ENCODE measurements at regions not wholly inside any gene's neighbourhood (a gene's known extent, or its start where the extent isn't known, plus 50 kb on each side); places are given as distances from the start of the nearest gene placed in this dataset.

- no peaks in the 10 kb centered on the region for H3K27me3 ChIP-seq (ENCODE audit: control insufficient read depth in 1 of 2, insufficient read depth in 2 of 2, low read length in 1 of 2)
- ATAC-seq (ENCODE audit: low FRiP score) = no peak
- no peak overlapping the region for H3K4me3 ChIP-seq (ENCODE audit: low read length in 2 of 2)
- H3K36me3 ChIP-seq (ENCODE audit: control insufficient read depth in 1 of 2, insufficient read depth in 2 of 2, low read length in 1 of 2) = no peaks in the 10 kb centered on the region
- H3K27ac ChIP-seq (ENCODE audit: low read depth in 1 of 2, low read length in 2 of 2) = no peak overlapping the region
- no peaks in the 10 kb centered on the region for H3K9me3 ChIP-seq (ENCODE audit: control insufficient read depth, low read length)
- intact Hi-C loops (cut with DNase I) = loop anchor here (5.0 kb wide), 5 partner anchors 82 to 347 kb away; partner anchors contain the start of gene CYP26B1 (in 1 of the 2)
- WGBS, 2 donors = 84 to 90% methylated on average over 12 to 13 of the region's 13 CpGs
- no peaks in the 10 kb centered on the region for H3K4me1 ChIP-seq (ENCODE audit: control insufficient read depth in 1 of 2, insufficient read depth in 2 of 2, low read length in 2 of 2)
- DNase-seq = no peak
These were observed 346.9 kb downstream of the DYSF start for GRCh38 chr2:71800106-71800809.

GRCh38 chr2:71799013-71799575 lies 345.7 kb downstream of the DYSF start:
- intact Hi-C loops (cut with DNase I) = loop anchor here (1.0 to 5.0 kb wide), 5 partner anchors 82 to 252 kb away; no protein-coding TSS in a partner anchor
- no peaks in the 10 kb centered on the region for H3K27me3 ChIP-seq (ENCODE audit: control insufficient read depth in 1 of 2, insufficient read depth in 2 of 2, low read length in 1 of 2)
- H3K27ac ChIP-seq (ENCODE audit: low read depth in 1 of 2, low read length in 2 of 2) = no peak overlapping the region
- H3K9me3 ChIP-seq (ENCODE audit: control insufficient read depth, low read length) = no peaks in the 10 kb centered on the region
- DNase-seq = peak in 1 of 2 donors; percentile 51
- H3K4me3 ChIP-seq (ENCODE audit: low read length in 2 of 2) = no peak overlapping the region
- no peaks in the 10 kb centered on the region for H3K4me1 ChIP-seq (ENCODE audit: control insufficient read depth in 1 of 2, insufficient read depth in 2 of 2, low read length in 2 of 2)
- H3K36me3 ChIP-seq (ENCODE audit: control insufficient read depth in 1 of 2, insufficient read depth in 2 of 2, low read length in 1 of 2) = no peaks in the 10 kb centered on the region
- no peak for ATAC-seq (ENCODE audit: low FRiP score)
- WGBS, 2 donors = 100% methylated on average over 3 of the region's 3 CpGs

DNA sequence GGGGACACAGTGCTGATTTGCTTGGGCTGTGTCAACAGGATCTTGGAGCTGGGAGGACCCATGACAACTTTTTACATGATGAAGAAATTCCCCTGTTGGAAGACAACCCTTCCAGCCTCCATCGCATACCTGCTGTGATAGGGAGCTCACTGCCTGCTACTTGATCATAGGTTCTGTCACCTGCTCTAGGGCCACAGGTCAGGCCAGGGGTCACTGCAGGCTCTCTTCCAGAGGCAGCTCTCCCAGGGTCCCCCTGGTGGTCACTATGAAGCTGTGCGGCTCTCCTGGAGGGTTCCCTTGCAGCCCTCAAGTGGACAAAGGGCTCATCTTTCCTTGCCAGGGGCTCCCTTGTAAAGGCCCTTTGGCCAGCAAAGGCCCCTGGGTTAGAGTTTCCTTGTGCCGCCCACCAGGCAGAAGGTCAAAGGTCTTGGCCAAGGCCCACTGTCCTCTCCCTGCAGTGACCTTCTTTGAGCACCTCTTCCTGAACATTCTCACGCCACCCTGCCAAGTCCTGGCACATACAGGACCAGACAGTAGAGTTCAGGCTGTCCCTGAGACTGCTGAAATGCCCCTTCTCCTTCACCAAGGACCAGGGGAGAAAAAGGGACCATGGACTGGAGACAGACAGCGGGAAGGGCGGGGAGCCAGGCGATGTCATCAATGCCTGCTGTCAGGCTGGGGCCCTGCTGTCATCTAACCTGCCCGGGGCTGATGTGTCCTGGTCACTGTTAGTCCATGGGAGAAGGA lies 345.1 kb downstream of the DYSF start:
- intact Hi-C loops (cut with DNase I) = loop anchor here (1.0 to 5.0 kb wide), 5 partner anchors 81 to 251 kb away; no protein-coding TSS in a partner anchor
- ATAC-seq (ENCODE audit: low FRiP score) = no peak
- no peak overlapping the region for H3K4me3 ChIP-seq (ENCODE audit: low read length in 2 of 2)

DNA sequence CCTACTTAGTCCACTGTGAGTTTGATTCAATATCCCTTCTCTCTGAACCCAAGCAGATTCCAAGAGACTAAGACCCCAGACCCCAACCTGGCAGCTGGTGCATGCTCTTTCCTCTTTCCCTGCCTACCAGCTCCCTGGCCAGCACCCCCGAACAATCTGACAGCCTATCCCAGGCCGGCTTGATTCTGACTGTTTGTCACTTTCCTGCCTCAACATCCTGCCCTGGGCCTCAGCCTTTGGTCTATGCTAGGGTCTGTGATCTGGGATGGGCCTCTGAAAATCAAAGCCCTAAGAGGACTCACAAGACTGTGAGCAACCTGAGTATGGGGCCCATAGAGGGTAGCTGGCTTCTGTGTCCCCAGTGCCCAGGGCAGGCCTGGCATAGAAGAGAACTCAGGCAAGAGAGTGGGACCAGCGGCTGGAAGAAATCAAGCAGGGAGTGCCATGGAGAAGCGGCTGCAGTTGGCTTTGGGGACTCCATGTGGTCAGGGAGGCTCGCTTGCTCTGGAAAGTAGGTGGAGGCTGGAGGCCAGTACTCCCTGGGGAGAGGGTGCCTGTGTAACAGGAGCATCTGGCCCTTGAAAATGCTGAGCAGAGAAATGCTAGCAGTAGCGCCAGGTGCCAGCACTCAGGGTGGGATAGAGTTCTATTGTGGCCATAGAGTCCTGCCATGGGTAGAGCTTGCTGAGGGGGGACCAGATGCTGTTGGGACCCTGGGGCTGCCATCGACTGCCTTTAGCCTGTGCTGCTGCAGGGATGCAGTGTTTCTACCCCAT lies 343.9 kb downstream of the DYSF start:
- no peaks in the 10 kb centered on the region for H3K27me3 ChIP-seq (ENCODE audit: control insufficient read depth in 1 of 2, insufficient read depth in 2 of 2, low read length in 1 of 2)
- 96 to 97% methylated on average over 7 of the region's 7 CpGs for WGBS, 2 donors
- H3K36me3 ChIP-seq (ENCODE audit: control insufficient read depth in 1 of 2, insufficient read depth in 2 of 2, low read length in 1 of 2) = no peaks in the 10 kb centered on the region
- no peaks in the 10 kb centered on the region for H3K9me3 ChIP-seq (ENCODE audit: control insufficient read depth, low read length)
- intact Hi-C loops (cut with DNase I) = loop anchor here (5.0 kb wide), 4 partner anchors 80 to 250 kb away; no protein-coding TSS in a partner anchor
- H3K4me1 ChIP-seq (ENCODE audit: control insufficient read depth in 1 of 2, insufficient read depth in 2 of 2, low read length in 2 of 2) = no peaks in the 10 kb centered on the region
- H3K4me3 ChIP-seq (ENCODE audit: low read length in 2 of 2) = no peak overlapping the region
- no peak for DNase-seq
- ATAC-seq (ENCODE audit: low FRiP score) = no peak
- H3K27ac ChIP-seq (ENCODE audit: low read depth in 1 of 2, low read length in 2 of 2) = no peak overlapping the region

More for the DNA sequence above, 345.1 kb downstream of the DYSF start:
- Histone ChIP-seq H3K9me3 (ENCODE audit: control insufficient read depth, low read length) (no peaks in the 10 kb centered on the region), H3K27ac (ENCODE audit: low read depth in 1 of 2, low read length in 2 of 2) (no peak overlapping the region), H3K36me3 (ENCODE audit: control insufficient read depth in 1 of 2, insufficient read depth in 2 of 2, low read length in 1 of 2) (no peaks in the 10 kb centered on the region), H3K4me1 (ENCODE audit: control insufficient read depth in 1 of 2, insufficient read depth in 2 of 2, low read length in 2 of 2) (no peaks in the 10 kb centered on the region), H3K27me3 (ENCODE audit: control insufficient read depth in 1 of 2, insufficient read depth in 2 of 2, low read length in 1 of 2) (no peaks in the 10 kb centered on the region)
- 91 to 96% methylated on average over 8 of the region's 8 CpGs for WGBS, 2 donors
- peak in 1 of 2 donors; percentile 73 for DNase-seq

DNA sequence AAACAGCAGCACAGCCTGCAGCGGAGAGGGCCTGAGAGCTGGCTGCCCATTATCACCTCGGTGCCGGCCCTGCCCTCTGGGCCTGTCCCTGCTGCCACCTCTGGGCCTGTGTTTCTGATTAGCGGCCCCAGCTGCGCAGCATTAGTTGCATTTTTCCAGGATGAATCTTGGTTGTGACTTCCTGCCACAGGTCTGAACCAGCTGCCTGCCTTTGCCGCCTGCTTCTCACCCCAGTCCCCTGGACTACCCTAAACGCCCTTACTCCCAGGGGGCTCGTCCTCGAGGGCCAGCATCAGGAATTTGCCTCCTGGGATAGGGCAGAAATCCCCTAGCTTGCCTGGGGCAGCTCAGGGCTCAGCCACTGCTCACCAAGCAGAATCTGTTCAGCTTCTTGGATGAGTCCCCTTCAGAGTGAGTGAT lies 342.8 kb downstream of the DYSF start:
- intact Hi-C loops (cut with DNase I) = loop anchor here (5.0 kb wide), 4 partner anchors 79 to 249 kb away; no protein-coding TSS in a partner anchor
- ATAC-seq (ENCODE audit: low FRiP score) = no peak
- Histone ChIP-seq H3K27me3 (ENCODE audit: control insufficient read depth in 1 of 2, insufficient read depth in 2 of 2, low read length in 1 of 2) (no peaks in the 10 kb centered on the region), H3K36me3 (ENCODE audit: control insufficient read depth in 1 of 2, insufficient read depth in 2 of 2, low read length in 1 of 2) (no peaks in the 10 kb centered on the region), H3K4me1 (ENCODE audit: control insufficient read depth in 1 of 2, insufficient read depth in 2 of 2, low read length in 2 of 2) (no peaks in the 10 kb centered on the region), H3K9me3 (ENCODE audit: control insufficient read depth, low read length) (no peaks in the 10 kb centered on the region), H3K4me3 (ENCODE audit: low read length in 2 of 2) (no peak overlapping the region), H3K27ac (ENCODE audit: low read depth in 1 of 2, low read length in 2 of 2) (peak overlapping the region in 1 of 2 donors; percentile 55)
- DNase-seq = peak; percentile 62 to 86
- 23 to 35% methylated on average over 9 of the region's 9 CpGs for whole genome bisulfite sequencing, 2 donors

DNA sequence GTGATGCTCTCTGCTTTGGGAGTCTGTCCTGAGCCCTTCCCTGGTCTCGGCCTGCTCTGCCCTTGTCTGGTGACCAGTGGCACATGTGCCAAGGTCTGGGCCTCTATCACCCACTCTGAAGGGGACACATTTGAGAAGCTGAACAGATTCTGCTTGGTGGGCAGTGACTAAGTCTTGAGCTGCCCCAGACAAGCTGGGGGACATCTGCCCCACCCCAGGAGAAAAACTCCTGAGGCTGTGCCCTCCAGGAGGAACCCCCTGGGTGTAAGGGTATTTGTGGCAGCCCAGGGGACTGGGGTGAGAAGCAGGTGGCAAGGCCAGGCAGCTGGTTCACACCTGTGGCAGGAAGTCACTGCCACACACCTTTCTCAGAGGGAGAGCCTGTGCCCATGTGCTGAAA lies 342.1 kb downstream of the DYSF start:
- H3K27ac ChIP-seq (ENCODE audit: low read depth in 1 of 2, low read length in 2 of 2) = peak overlapping the region in 1 of 2 donors; percentile 41
- no peaks in the 10 kb centered on the region for H3K4me1 ChIP-seq (ENCODE audit: control insufficient read depth in 1 of 2, insufficient read depth in 2 of 2, low read length in 2 of 2)
- DNase-seq (no peak), ATAC-seq (ENCODE audit: low FRiP score) (no peak)
- H3K36me3 ChIP-seq (ENCODE audit: control insufficient read depth in 1 of 2, insufficient read depth in 2 of 2, low read length in 1 of 2) = no peaks in the 10 kb centered on the region
- no peak overlapping the region for H3K4me3 ChIP-seq (ENCODE audit: low read length in 2 of 2)
- no peaks in the 10 kb centered on the region for H3K9me3 ChIP-seq (ENCODE audit: control insufficient read depth, low read length)
- intact Hi-C loops (cut with DNase I) = loop anchor here (5.0 kb wide), 4 partner anchors 78 to 248 kb away; no protein-coding TSS in a partner anchor
- WGBS, 2 donors = 92 to 94% methylated on average over 1 of the region's 1 CpG
- H3K27me3 ChIP-seq (ENCODE audit: control insufficient read depth in 1 of 2, insufficient read depth in 2 of 2, low read length in 1 of 2) = no peaks in the 10 kb centered on the region

- no peaks in the 10 kb centered on the region for H3K4me1 ChIP-seq (ENCODE audit: control insufficient read depth in 1 of 2, insufficient read depth in 2 of 2, low read length in 2 of 2)
- H3K4me3 ChIP-seq (ENCODE audit: low read length in 2 of 2) = no peak overlapping the region
- ATAC-seq (ENCODE audit: low FRiP score) = no peak
- H3K27me3 ChIP-seq (ENCODE audit: control insufficient read depth in 1 of 2, insufficient read depth in 2 of 2, low read length in 1 of 2) = no peaks in the 10 kb centered on the region
- H3K36me3 ChIP-seq (ENCODE audit: control insufficient read depth in 1 of 2, insufficient read depth in 2 of 2, low read length in 1 of 2) = no peaks in the 10 kb centered on the region
- intact Hi-C loops (cut with DNase I) = loop anchor here (5.0 kb wide), 4 partner anchors 77 to 247 kb away; no protein-coding TSS in a partner anchor
- no peak for DNase-seq
- WGBS, 2 donors = 79 to 91% methylated on average over 5 of the region's 5 CpGs
- H3K27ac ChIP-seq (ENCODE audit: low read depth in 1 of 2, low read length in 2 of 2) = no peak overlapping the region
- H3K9me3 ChIP-seq (ENCODE audit: control insufficient read depth, low read length) = no peaks in the 10 kb centered on the region
These were observed 341.2 kb downstream of the DYSF start for GRCh38 chr2:71794611-71795010.

- DNase-seq (no peak), ATAC-seq (ENCODE audit: low FRiP score) (no peak)
- Histone ChIP-seq H3K36me3 (ENCODE audit: control insufficient read depth in 1 of 2, insufficient read depth in 2 of 2, low read length in 1 of 2) (no peaks in the 10 kb centered on the region), H3K27me3 (ENCODE audit: control insufficient read depth in 1 of 2, insufficient read depth in 2 of 2, low read length in 1 of 2) (no peaks in the 10 kb centered on the region), H3K9me3 (ENCODE audit: control insufficient read depth, low read length) (no peaks in the 10 kb centered on the region), H3K27ac (ENCODE audit: low read depth in 1 of 2, low read length in 2 of 2) (no peak overlapping the region), H3K4me1 (ENCODE audit: control insufficient read depth in 1 of 2, insufficient read depth in 2 of 2, low read length in 2 of 2) (no peaks in the 10 kb centered on the region), H3K4me3 (ENCODE audit: low read length in 2 of 2) (no peak overlapping the region)
- intact Hi-C loops (cut with DNase I) = no loop called here
- 96 to 97% methylated on average over 2 of the region's 2 CpGs for WGBS, 2 donors
These were observed 340.6 kb downstream of the DYSF start for GRCh38 chr2:71793926-71794325.
